IMR-90 (cell line): ENCODE measurements at regions not wholly inside any gene's neighbourhood (a gene's known extent, or its start where the extent isn't known, plus 50 kb on each side); places are given as distances from the start of the nearest gene placed in this dataset.

ENCODE experiments used
- ATAC-seq: fragments of 200-7000 bp; cut with Tn5 transposase; 2 replicates; pipeline ENCODE4 v1.9.1; 2020; ENCODE audit warnings: low read depth, mild to moderate bottlenecking, moderate library complexity
- BruUV-seq: library from RNA; stranded (reverse); fragments of 400-500 nt; replicated peaks from 2 replicates; lab custom pipeline; 2021; lab: Mats Ljungman, UMichigan
- CTCF ChIA-PET: fragments of 300-600 bp; formaldehyde crosslinking; extraction: SDS; loops from one replicate; lab custom pipeline; 2021; ENCODE audit warnings: antibody characterized with exemption; lab: Yijun Ruan, JAX
- POLR2A ChIA-PET: fragments of 300-600 bp; sonication (Branson Sonifier 250); formaldehyde crosslinking; loops from one replicate; lab custom pipeline; 2022; ENCODE audit warnings: antibody characterized with exemption; ENCODE audit not compliant: unreplicated experiment; lab: Charles Lee
- DNase-seq: peaks from one replicate; pipeline ENCODE4 v3.0.0; 2013
- H2AFZ ChIP-seq: replicated peaks from 2 replicates; pipeline ENCODE3; 2013; ENCODE audit warnings: low read length, mild to moderate bottlenecking; ENCODE audit not compliant: poor library complexity
- H2AK5ac ChIP-seq: 2 replicates; pipeline ENCODE4 v1.6.1; 2013; ENCODE audit warnings: low read depth, low read length, inconsistent platforms
- H2AK9ac ChIP-seq: replicated peaks from 2 replicates; pipeline ENCODE3; 2013; ENCODE audit warnings: mild to moderate bottlenecking, low read depth, low read length, moderate library complexity; ENCODE audit not compliant: poor library complexity
- H2BK120ac ChIP-seq: 2 replicates; pipeline ENCODE4 v1.6.1; 2013; ENCODE audit warnings: low read depth, low read length, inconsistent platforms
- H2BK15ac ChIP-seq: 3 replicates; pipeline ENCODE4 v1.6.1; 2013; ENCODE audit warnings: low read depth, low read length, inconsistent platforms
- H2BK20ac ChIP-seq: 2 replicates; pipeline ENCODE4 v1.6.1; 2013; ENCODE audit warnings: low read depth, mild to moderate bottlenecking, inconsistent platforms, low read length, moderate library complexity
- H2BK5ac ChIP-seq: 2 replicates; pipeline ENCODE4 v1.6.1; 2013; ENCODE audit warnings: mild to moderate bottlenecking, low read depth, low read length, inconsistent platforms; ENCODE audit not compliant: poor library complexity, severe bottlenecking
- H3K14ac ChIP-seq: replicated peaks from 2 replicates; pipeline ENCODE4 v1.6.1; 2013; ENCODE audit warnings: low read depth, low read length, inconsistent platforms
- H3K18ac ChIP-seq: 2 replicates; pipeline ENCODE4 v1.6.1; 2013; ENCODE audit warnings: low read depth, low read length, control low read depth
- H3K23ac ChIP-seq: 2 replicates; pipeline ENCODE4 v1.6.1; 2013; ENCODE audit warnings: low read depth, low read length, inconsistent platforms
- H3K27ac ChIP-seq: 2 replicates; pipeline ENCODE4 v1.5.1; 2013; ENCODE audit warnings: mild to moderate bottlenecking, control low read depth, low read length; ENCODE audit not compliant: insufficient read depth
- H3K27me3 ChIP-seq: 2 replicates; pipeline ENCODE4 v1.6.1; 2013; ENCODE audit warnings: low read length; ENCODE audit not compliant: control insufficient read depth, insufficient read depth
- H3K36me3 ChIP-seq: 2 replicates; pipeline ENCODE4 v1.6.1; 2013; ENCODE audit warnings: low read length, mixed read lengths; ENCODE audit not compliant: control insufficient read depth, insufficient read depth
- H3K4ac ChIP-seq: 2 replicates; pipeline ENCODE4 v1.6.1; 2013; ENCODE audit warnings: low read depth, low read length, inconsistent platforms
- H3K4me1 ChIP-seq: 2 replicates; pipeline ENCODE4 v1.6.1; 2013; ENCODE audit warnings: low read length, mixed read lengths; ENCODE audit not compliant: control insufficient read depth, insufficient read depth
- H3K4me2 ChIP-seq: 2 replicates; pipeline ENCODE4 v1.6.1; 2013; ENCODE audit warnings: low read depth, mild to moderate bottlenecking, control low read depth, low read length, moderate library complexity
- H3K4me3 ChIP-seq: 2 replicates; pipeline ENCODE4 v1.5.1; 2013; ENCODE audit warnings: low read depth, mild to moderate bottlenecking, control low read depth, low read length, moderate library complexity; ENCODE audit not compliant: insufficient read depth
- H3K56ac ChIP-seq: 2 replicates; pipeline ENCODE4 v1.6.1; 2013; ENCODE audit warnings: low read length, inconsistent platforms; ENCODE audit not compliant: insufficient read depth; ENCODE audit errors: extremely low read depth
- H3K79me1 ChIP-seq, 2 experiments: 2 replicates each; pipeline ENCODE4 v1.6.1; 2013; ENCODE audit warnings: low read length in 2 of 2, inconsistent platforms in 1 of 2, low read depth in 1 of 2
- H3K9ac ChIP-seq: 2 replicates; pipeline ENCODE4 v1.6.1; 2013; ENCODE audit warnings: low read depth, low read length, control low read depth
- H3K9me1 ChIP-seq: 2 replicates; pipeline ENCODE4 v1.6.1; 2013; ENCODE audit warnings: low read length, inconsistent platforms; ENCODE audit not compliant: insufficient read depth
- H3K9me3 ChIP-seq: 2 replicates; pipeline ENCODE4 v1.6.1; 2013; ENCODE audit warnings: low read length; ENCODE audit not compliant: control insufficient read depth, insufficient read depth
- H4K20me1 ChIP-seq: 2 replicates; pipeline ENCODE4 v1.6.1; 2013; ENCODE audit warnings: low read length, inconsistent platforms; ENCODE audit not compliant: insufficient read depth
- H4K5ac ChIP-seq: 2 replicates; pipeline ENCODE4 v1.6.1; 2013; ENCODE audit warnings: mild to moderate bottlenecking, low read depth, low read length, control low read depth
- H4K8ac ChIP-seq, 2 experiments: 2 replicates each; pipeline ENCODE4 v1.6.1; 2013; ENCODE audit warnings: low read depth in 2 of 2, low read length in 2 of 2, control low read depth in 1 of 2, inconsistent platforms in 1 of 2
- H4K91ac ChIP-seq: 2 replicates; pipeline ENCODE4 v1.6.1; 2013; ENCODE audit warnings: low read depth, low read length, inconsistent platforms; ENCODE audit not compliant: insufficient read depth
- CEBPB ChIP-seq: IDR thresholded peaks from 2 replicates; pipeline ENCODE4 v1.6.1; 2012; ENCODE audit warnings: low read depth, low read length, improper control_type of control experiment
- ELK1 ChIP-seq: fragments of 150-350 bp; IDR thresholded peaks from 2 replicates; pipeline ENCODE4 v1.6.1; 2016; ENCODE audit warnings: low read depth, mild to moderate bottlenecking, low read length, moderate library complexity, borderline replicate concordance
- MAZ ChIP-seq: IDR thresholded peaks from 2 replicates; pipeline ENCODE4 v1.6.1; 2012; ENCODE audit warnings: low read depth, mild to moderate bottlenecking, low read length, improper control_type of control experiment, moderate library complexity, borderline replicate concordance
- NFE2L2 ChIP-seq: fragments of 150-350 bp; IDR thresholded peaks from 2 replicates; pipeline ENCODE4 v1.6.1; 2016; ENCODE audit warnings: low read depth, mild to moderate bottlenecking, low read length
- USF2 ChIP-seq: fragments of 150-350 bp; IDR thresholded peaks from 2 replicates; pipeline ENCODE4 v1.6.1; 2017; ENCODE audit warnings: mild to moderate bottlenecking, antibody characterized with exemption, low read length, low read depth
- WGBS, 2 experiments: methylation state at CpG; one replicate each; pipeline versions ENCODE4 v1.1.5 to v1.1.7; 2013; ENCODE audit warnings: missing lambda C conversion rate in 2 of 2; ENCODE audit not compliant: insufficient read length in 1 of 2; ENCODE audit errors: extremely low coverage in 2 of 2; 5-methylcytosine and 5-hydroxymethylcytosine counted together
- dilution Hi-C: fragments of 300-500 bp; cut with HindIII; formaldehyde crosslinking; loops from one replicate; pipeline ENCODE4 v1.14.3; 2018; ENCODE audit warnings: low sequenced_read_pairs; ENCODE audit not compliant: unreplicated experiment
- in situ Hi-C: fragments of 300-500 bp; cut with MboI; formaldehyde crosslinking; loops from 3 replicates; pipeline ENCODE4 v1.14.3; 2019; ENCODE audit warnings: low sequenced_read_pairs, inconsistent platforms, mixed read lengths
- intact Hi-C: fragments of 100-400 bp; cut with micrococcal nuclease; formaldehyde crosslinking; loops from 2 replicates; pipeline ENCODE4 v1.10.0; 2022

GRCh38 chr13:55347528-55347927 lies 1793.2 kb upstream of the PRR20A start:
- no TSS peak for BruUV-seq
- CTCF ChIA-PET = no interaction called here
- H2AFZ ChIP-seq = no peak overlapping the region
- TF ChIP-seq USF2 (no peak), ELK1 (no peak), CEBPB (no peak), MAZ (no peak), NFE2L2 (no peak)
- H3K4ac ChIP-seq = no peak overlapping the region
- H3K56ac ChIP-seq = no peak overlapping the region
- H3K14ac ChIP-seq = no peak overlapping the region
- H2BK5ac ChIP-seq = no peak overlapping the region
- H3K4me2 ChIP-seq = no peak overlapping the region
- no peaks in the 10 kb centered on the region for H3K79me1 ChIP-seq
- H2BK15ac ChIP-seq = no peak overlapping the region
- DNase-seq (no peak), ATAC-seq (no peak)
- H3K18ac ChIP-seq = no peak overlapping the region
- no peak overlapping the region for H2BK20ac ChIP-seq
- H2AK5ac ChIP-seq = no peak overlapping the region
- H4K5ac ChIP-seq = no peak overlapping the region
- intact Hi-C loops (no loop called here), dilution Hi-C loops (no loop called here), in situ Hi-C loops (no loop called here)
- no peaks in the 10 kb centered on the region for H3K36me3 ChIP-seq
- no peak overlapping the region for H2AK9ac ChIP-seq
- WGBS, 2 experiments = no CpG with 5 or more reads among the region's 3 CpGs
- no peak overlapping the region for H3K27ac ChIP-seq
- no peak overlapping the region for H4K91ac ChIP-seq
- POLR2A ChIA-PET = no interaction called here
- no peak overlapping the region for H3K9ac ChIP-seq
- H3K9me1 ChIP-seq = no peaks in the 10 kb centered on the region
- no peak overlapping the region for H4K8ac ChIP-seq
- H3K4me1 ChIP-seq = no peaks in the 10 kb centered on the region
- H3K4me3 ChIP-seq = no peak overlapping the region
- no peaks in the 10 kb centered on the region for H3K27me3 ChIP-seq
- H3K23ac ChIP-seq = no peak overlapping the region
- H4K20me1 ChIP-seq = no peaks in the 10 kb centered on the region
- H3K9me3 ChIP-seq = peaks cover 2% of the 10 kb centered on the region
- no peak overlapping the region for H2BK120ac ChIP-seq
